H9 (cell line): ENCODE measurements at regions not wholly inside any gene's neighbourhood (a gene's known extent, or its start where the extent isn't known, plus 50 kb on each side); places are given as distances from the start of the nearest gene placed in this dataset.

Source experiments
- DNase-seq: peaks from one replicate; pipeline ENCODE4 v3.0.0-alpha.2; 2017
- H2AFZ ChIP-seq: one replicate; pipeline ENCODE4 v1.6.1; 2013; ENCODE audit warnings: mild to moderate bottlenecking, low read length, control low read depth, moderate library complexity
- H2AK5ac ChIP-seq: 2 replicates; pipeline ENCODE4 v1.6.1; 2013; ENCODE audit warnings: low read length, control low read depth, mixed read lengths; ENCODE audit not compliant: insufficient read length
- H2BK120ac ChIP-seq: one replicate; pipeline ENCODE4 v1.6.1; 2013; ENCODE audit warnings: low read depth, mild to moderate bottlenecking, low read length, control low read depth, inconsistent platforms; ENCODE audit not compliant: poor library complexity, severe bottlenecking
- H2BK12ac ChIP-seq: 2 replicates; pipeline ENCODE4 v1.6.1; 2013; ENCODE audit warnings: low read length, control low read depth, mixed read lengths, low read depth; ENCODE audit not compliant: insufficient read length
- H2BK15ac ChIP-seq: 2 replicates; pipeline ENCODE4 v1.6.1; 2013; ENCODE audit warnings: low read depth, low read length, control low read depth
- H2BK20ac ChIP-seq: one replicate; pipeline ENCODE4 v1.6.1; 2013; ENCODE audit warnings: low read depth, mild to moderate bottlenecking, low read length, control low read depth, inconsistent platforms; ENCODE audit not compliant: poor library complexity, severe bottlenecking
- H2BK5ac ChIP-seq: 2 replicates; pipeline ENCODE4 v1.6.1; 2013; ENCODE audit warnings: low read length, control low read depth, mixed read lengths; ENCODE audit not compliant: insufficient read length
- H3K14ac ChIP-seq: 2 replicates; pipeline ENCODE4 v1.6.1; 2013; ENCODE audit warnings: low read length, control low read depth; ENCODE audit not compliant: insufficient read depth
- H3K18ac ChIP-seq: 2 replicates; pipeline ENCODE4 v1.6.1; 2013; ENCODE audit warnings: low read depth, mild to moderate bottlenecking, mixed read lengths, low read length, control low read depth; ENCODE audit not compliant: insufficient read length
- H3K23ac ChIP-seq: 2 replicates; pipeline ENCODE4 v1.6.1; 2013; ENCODE audit warnings: low read length, control low read depth, mixed read lengths, low read depth; ENCODE audit not compliant: insufficient read length
- H3K23me2 ChIP-seq: 2 replicates; pipeline ENCODE4 v1.6.1; 2013; ENCODE audit warnings: low read depth, mild to moderate bottlenecking, mixed read lengths, low read length, control low read depth; ENCODE audit not compliant: insufficient read length, poor library complexity, severe bottlenecking
- H3K27ac ChIP-seq: 2 replicates; pipeline ENCODE4 v1.5.1; 2013; ENCODE audit warnings: low read length, control low read depth, mixed read lengths, low read depth; ENCODE audit not compliant: insufficient read length
- H3K27me3 ChIP-seq: 2 replicates; pipeline ENCODE4 v1.6.1; 2013; ENCODE audit warnings: low read length, control low read depth, inconsistent platforms; ENCODE audit not compliant: insufficient read depth
- H3K4ac ChIP-seq: 2 replicates; pipeline ENCODE4 v1.6.1; 2013; ENCODE audit warnings: low read depth, mild to moderate bottlenecking, control low read depth, inconsistent platforms, low read length, moderate library complexity
- H3K4me1 ChIP-seq: 2 replicates; pipeline ENCODE4 v1.6.1; 2013; ENCODE audit warnings: low read length, control low read depth, inconsistent platforms; ENCODE audit not compliant: insufficient read depth
- H3K4me2 ChIP-seq: 2 replicates; pipeline ENCODE4 v1.6.1; 2013; ENCODE audit warnings: low read length, control low read depth, mixed read lengths; ENCODE audit not compliant: insufficient read length, insufficient read depth
- H3K56ac ChIP-seq: 2 replicates; pipeline ENCODE4 v1.6.1; 2013; ENCODE audit warnings: low read depth, mild to moderate bottlenecking, mixed read lengths, low read length, control low read depth; ENCODE audit not compliant: insufficient read length
- H3K79me1 ChIP-seq: 2 replicates; pipeline ENCODE4 v1.6.1; 2013; ENCODE audit warnings: low read depth, mild to moderate bottlenecking, moderate library complexity, low read length, control low read depth, inconsistent platforms; ENCODE audit not compliant: insufficient read depth, poor library complexity, severe bottlenecking
- H3K79me2 ChIP-seq: 2 replicates; pipeline ENCODE4 v1.6.1; 2013; ENCODE audit warnings: low read length, control low read depth, inconsistent platforms; ENCODE audit not compliant: insufficient read depth
- H3K9ac ChIP-seq: 2 replicates; pipeline ENCODE4 v1.6.1; 2013; ENCODE audit warnings: low read length, control low read depth, mixed read lengths; ENCODE audit not compliant: insufficient read length; ENCODE audit errors: extremely low read depth
- H3K9me3 ChIP-seq: one replicate; pipeline ENCODE4 v1.6.1; 2013; ENCODE audit warnings: low read depth, low read length, inconsistent platforms; ENCODE audit not compliant: control insufficient read depth
- H3T11ph ChIP-seq: one replicate; pipeline ENCODE4 v1.6.1; 2013; ENCODE audit warnings: mild to moderate bottlenecking, low read length, control low read depth, inconsistent platforms
- H4K20me1 ChIP-seq: one replicate; pipeline ENCODE4 v1.6.1; 2013; ENCODE audit not compliant: control insufficient read depth, insufficient read length, insufficient read depth
- H4K5ac ChIP-seq: 2 replicates; pipeline ENCODE4 v1.6.1; 2013; ENCODE audit warnings: low read depth, mild to moderate bottlenecking, mixed read lengths, low read length, control low read depth; ENCODE audit not compliant: insufficient read length
- H4K8ac ChIP-seq: replicated peaks from 2 replicates; pipeline ENCODE4 v1.6.1; 2013; ENCODE audit warnings: low read length, control low read depth, mixed read lengths, low read depth; ENCODE audit not compliant: insufficient read length
- H4K91ac ChIP-seq: 2 replicates; pipeline ENCODE4 v1.6.1; 2013; ENCODE audit warnings: low read depth, mild to moderate bottlenecking, moderate library complexity, mixed read lengths, low read length, control low read depth; ENCODE audit not compliant: insufficient read length
- H3K27ac Mint-ChIP-seq, 3 experiments: 2 replicates in 2 of 3; 3 replicates in 1 of 3; pipeline ENCODE4 v1.8.0; 2020 to 2021; ENCODE audit warnings: mixed read lengths in 3 of 3, mild to moderate bottlenecking in 1 of 3, moderate library complexity in 1 of 3
- H3K27me3 Mint-ChIP-seq: 2 replicates; pipeline ENCODE4 v1.8.0; 2021; ENCODE audit warnings: low read depth, mild to moderate bottlenecking, moderate library complexity, mixed read lengths
- H3K36me3 Mint-ChIP-seq, 3 experiments: 2 replicates in 2 of 3; 3 replicates in 1 of 3; pipeline ENCODE4 v1.8.0; 2020 to 2021; ENCODE audit warnings: low read depth in 3 of 3, mixed read lengths in 3 of 3; ENCODE audit not compliant: insufficient read depth in 1 of 3
- H3K4me1 Mint-ChIP-seq, 2 experiments: 2 replicates each; pipeline ENCODE4 v1.8.0; 2020; ENCODE audit warnings: mixed read lengths in 2 of 2
- H3K4me3 Mint-ChIP-seq, 2 experiments: 2 replicates in 1 of 2; 3 replicates in 1 of 2; pipeline ENCODE4 v1.8.0; 2020 to 2021; ENCODE audit warnings: mild to moderate bottlenecking in 2 of 2, mixed read lengths in 2 of 2, moderate library complexity in 1 of 2
- H3K9me3 Mint-ChIP-seq, 2 experiments: 2 replicates in 1 of 2; 3 replicates in 1 of 2; pipeline ENCODE4 v1.8.0; 2020; ENCODE audit warnings: mild to moderate bottlenecking in 2 of 2, mixed read lengths in 2 of 2, moderate library complexity in 1 of 2
- WGBS: extraction: QIAGEN DNeasy Blood & Tissue Kit; methylation state at CpG from one replicate; pipeline ENCODE4 v1.1.7; 2013; ENCODE audit warnings: missing lambda C conversion rate, low lambda C conversion rate, mixed read lengths; ENCODE audit not compliant: insufficient read length; ENCODE audit errors: extremely low coverage; 5-methylcytosine and 5-hydroxymethylcytosine counted together
- TF ChIP-seq, protein P1 (sequence below): fragments of 200-600 bp; sonication (generic); conservative IDR thresholded peaks from 3 replicates; pipeline ENCODE4 v1.8.0; 2021; ENCODE audit warnings: antibody characterized with exemption, mild to moderate bottlenecking

DNA sequence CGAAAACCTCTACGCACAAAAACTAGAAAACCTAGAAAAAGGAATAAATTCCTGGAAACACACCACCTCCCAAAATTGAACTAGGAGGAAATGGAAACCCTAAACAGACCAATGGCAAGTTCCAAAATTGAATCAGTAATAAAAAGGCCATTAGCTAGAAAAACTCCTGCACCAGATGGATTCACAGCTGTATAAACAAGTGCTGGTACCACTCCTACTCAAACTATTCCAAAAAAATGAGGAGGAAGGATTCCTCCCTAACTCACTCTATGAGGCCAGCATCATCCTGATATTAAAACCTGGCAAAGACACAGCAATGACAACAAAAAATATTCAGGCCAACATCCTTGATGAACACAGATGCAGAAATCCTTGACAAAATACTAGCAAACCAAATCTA, 228.2 kb downstream of the CHRM2 start:
- H3K9me3 ChIP-seq = no peaks in the 10 kb centered on the region
- H2BK12ac ChIP-seq = no peak overlapping the region
- TF ChIP-seq, protein P1, sequence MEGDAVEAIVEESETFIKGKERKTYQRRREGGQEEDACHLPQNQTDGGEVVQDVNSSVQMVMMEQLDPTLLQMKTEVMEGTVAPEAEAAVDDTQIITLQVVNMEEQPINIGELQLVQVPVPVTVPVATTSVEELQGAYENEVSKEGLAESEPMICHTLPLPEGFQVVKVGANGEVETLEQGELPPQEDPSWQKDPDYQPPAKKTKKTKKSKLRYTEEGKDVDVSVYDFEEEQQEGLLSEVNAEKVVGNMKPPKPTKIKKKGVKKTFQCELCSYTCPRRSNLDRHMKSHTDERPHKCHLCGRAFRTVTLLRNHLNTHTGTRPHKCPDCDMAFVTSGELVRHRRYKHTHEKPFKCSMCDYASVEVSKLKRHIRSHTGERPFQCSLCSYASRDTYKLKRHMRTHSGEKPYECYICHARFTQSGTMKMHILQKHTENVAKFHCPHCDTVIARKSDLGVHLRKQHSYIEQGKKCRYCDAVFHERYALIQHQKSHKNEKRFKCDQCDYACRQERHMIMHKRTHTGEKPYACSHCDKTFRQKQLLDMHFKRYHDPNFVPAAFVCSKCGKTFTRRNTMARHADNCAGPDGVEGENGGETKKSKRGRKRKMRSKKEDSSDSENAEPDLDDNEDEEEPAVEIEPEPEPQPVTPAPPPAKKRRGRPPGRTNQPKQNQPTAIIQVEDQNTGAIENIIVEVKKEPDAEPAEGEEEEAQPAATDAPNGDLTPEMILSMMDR = no peak
- no peak overlapping the region for H3T11ph ChIP-seq
- H3K4me1 ChIP-seq = no peaks in the 10 kb centered on the region
- H3K27ac Mint-ChIP-seq = no peak overlapping the region
- peaks cover 9 to 14% of the 10 kb centered on the region in 2 experiments for H3K4me1 Mint-ChIP-seq
- no peaks in the 10 kb centered on the region for H3K9me3 Mint-ChIP-seq
- H3K36me3 Mint-ChIP-seq = no peaks in the 10 kb centered on the region
- H3K27me3 ChIP-seq = no peaks in the 10 kb centered on the region
- H3K23me2 ChIP-seq = no peaks in the 10 kb centered on the region
- no peak overlapping the region for H2BK15ac ChIP-seq
- no peak overlapping the region for H3K18ac ChIP-seq
- H2BK5ac ChIP-seq = no peak overlapping the region
- no peak overlapping the region for H3K4me3 Mint-ChIP-seq
- no peaks in the 10 kb centered on the region; the same call in 1 of the 2 replicates for H3K79me2 ChIP-seq
- no peak overlapping the region for H3K56ac ChIP-seq
- no peaks in the 10 kb centered on the region for H4K20me1 ChIP-seq
- H4K91ac ChIP-seq = no peak overlapping the region
- no peak overlapping the region for H4K8ac ChIP-seq
- no CpG with 5 or more reads among the region's 2 CpGs for WGBS
- no peak overlapping the region for H3K4ac ChIP-seq
- no peak overlapping the region for H3K14ac ChIP-seq
- H2AK5ac ChIP-seq = no peak overlapping the region
- H4K5ac ChIP-seq = no peak overlapping the region
- no peak for DNase-seq
- peaks cover 1% of the 10 kb centered on the region; the same call in 1 of the 2 replicates for H3K27me3 Mint-ChIP-seq
- no peak overlapping the region for H2BK20ac ChIP-seq
- no peak overlapping the region for H2AFZ ChIP-seq
- H2BK120ac ChIP-seq = no peak overlapping the region
- H3K79me1 ChIP-seq = no peaks in the 10 kb centered on the region
- no peak overlapping the region for H3K23ac ChIP-seq
- H3K9ac ChIP-seq = no peak overlapping the region
- H3K4me2 ChIP-seq = no peak overlapping the region
- H3K27ac ChIP-seq = no peak overlapping the region
